PC-3 (cell line): ENCODE measurements at regions not wholly inside any gene's neighbourhood (a gene's known extent, or its start where the extent isn't known, plus 50 kb on each side); places are given as distances from the start of the nearest gene placed in this dataset.

Source experiments
- CTCF ChIP-seq: fragments of 300-600 bp; sonication (generic); conservative IDR thresholded peaks from 2 replicates; pipeline ENCODE4 v1.5.1; 2017; ENCODE audit warnings: antibody characterized with exemption, low read depth, mild to moderate bottlenecking, low read length
- EZH2 ChIP-seq: fragments of 300-600 bp; sonication (generic); IDR thresholded peaks from one replicate; pipeline ENCODE4 v1.6.1; 2017; ENCODE audit warnings: antibody characterized with exemption, mild to moderate bottlenecking, low read length; ENCODE audit not compliant: unreplicated experiment
- EZH2phosphoT487 ChIP-seq: fragments of 300-600 bp; sonication (generic); IDR thresholded peaks from 2 replicates; pipeline ENCODE4 v1.6.1; 2018; ENCODE audit warnings: mild to moderate bottlenecking, antibody characterized with exemption, low read length, borderline replicate concordance

- TF ChIP-seq CTCF = peak; percentile 55
- TF ChIP-seq EZH2 = no peak
- no peak for TF ChIP-seq EZH2phosphoT487
These were observed 188.5 kb upstream of the TEX13C start for GRCh38 chrX:125131164-125131563.
